ENCODE measurements at regions not wholly inside any gene's neighbourhood (a gene's known extent, or its start where the extent isn't known, plus 50 kb on each side); places are given as distances from the start of the nearest gene placed in this dataset.
"Not testable (repeated sequence)": the region's sequence is repeated elsewhere in the genome, so short reads cannot be mapped to it uniquely, and the experiment has no call there.

DNA sequence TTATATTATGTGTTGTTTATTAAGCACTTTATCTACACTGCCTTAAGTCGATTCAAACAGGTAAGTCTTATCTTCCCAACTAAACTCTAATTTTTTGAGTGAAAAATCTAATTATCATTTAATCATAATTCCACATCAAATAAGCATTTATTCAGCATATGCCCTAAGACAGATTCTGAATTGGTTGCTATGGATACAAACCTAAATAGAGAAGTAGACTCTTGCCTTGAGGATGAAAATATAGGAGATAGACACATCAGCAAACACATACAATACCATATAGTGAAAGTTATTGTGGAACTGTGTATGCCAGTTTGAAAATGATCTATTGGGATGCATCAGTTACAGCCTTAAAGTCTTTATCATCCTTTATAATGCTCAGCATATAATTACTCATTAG, 1679.9 kb downstream of the SLITRK1 start:
- DNase-seq (ENCODE audit: low read depth), result no peak

GRCh38 chr13:82196087-82196486, 1686.2 kb downstream of the SLITRK1 start:
- DNase-seq (ENCODE audit: low read depth), result no peak

- no peak for DNase-seq (ENCODE audit: low read depth)
Observed at GRCh38 chr13:82187227-82187626, 1695.0 kb downstream of the SLITRK1 start.

GRCh38 chr13:82176751-82177150, 1705.5 kb downstream of the SLITRK1 start:
- DNase-seq (ENCODE audit: low read depth), result no peak

- DNase-seq (ENCODE audit: low read depth), result no peak
Observed at GRCh38 chr13:82165396-82166174, 1716.7 kb downstream of the SLITRK1 start.

DNA sequence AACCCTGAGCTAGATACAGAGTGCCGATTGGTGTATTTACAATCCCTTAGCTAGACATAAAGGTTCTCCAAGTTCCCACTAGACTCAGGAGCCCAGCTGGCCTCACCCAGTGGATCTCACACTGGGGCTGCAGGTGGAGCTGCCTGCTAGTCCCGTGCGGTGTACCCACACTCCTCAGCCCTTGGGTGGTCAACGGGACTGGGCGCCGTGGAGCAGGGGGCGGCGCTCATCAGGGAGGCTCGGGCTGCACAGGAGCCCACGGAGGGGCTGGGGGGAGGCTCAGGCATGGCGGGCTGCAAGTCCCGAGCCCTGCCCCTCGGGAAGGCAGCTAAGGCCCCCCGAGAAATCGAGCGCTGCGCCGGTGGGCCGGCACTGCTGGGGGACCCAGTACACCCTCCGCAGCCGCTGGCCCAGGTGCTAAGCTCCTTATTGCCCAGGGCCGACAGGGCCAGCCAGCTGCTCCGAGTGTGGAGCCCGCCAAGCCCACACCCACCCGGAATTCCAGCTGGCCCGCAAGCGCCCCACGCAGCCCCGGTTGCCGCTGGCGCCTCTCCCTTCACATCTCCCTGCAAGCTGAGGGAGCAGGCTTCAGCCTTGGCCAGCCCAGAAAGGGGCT, 1717.4 kb downstream of the SLITRK1 start:
- DNase-seq (ENCODE audit: low read depth), result not testable (repeated sequence)

DNA sequence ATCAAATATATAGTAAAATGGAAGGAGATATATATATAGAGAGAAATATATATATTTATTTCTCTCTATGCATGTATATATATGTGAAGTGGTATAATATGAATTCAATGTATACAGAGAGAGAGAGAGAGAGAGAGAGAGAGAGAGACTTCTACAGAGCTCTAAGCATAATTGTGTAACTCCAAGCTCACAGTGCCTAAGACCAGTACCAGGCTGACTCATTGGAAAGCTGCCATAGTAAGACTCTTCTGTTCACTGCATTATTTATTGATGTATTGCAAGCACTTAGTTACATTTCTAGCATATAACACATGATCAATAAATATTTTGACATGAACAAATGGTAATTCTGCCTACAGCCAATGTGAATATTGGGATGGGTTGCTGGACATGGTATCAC, 1734.7 kb downstream of the SLITRK1 start:
- no peak for DNase-seq (ENCODE audit: low read depth)

DNA sequence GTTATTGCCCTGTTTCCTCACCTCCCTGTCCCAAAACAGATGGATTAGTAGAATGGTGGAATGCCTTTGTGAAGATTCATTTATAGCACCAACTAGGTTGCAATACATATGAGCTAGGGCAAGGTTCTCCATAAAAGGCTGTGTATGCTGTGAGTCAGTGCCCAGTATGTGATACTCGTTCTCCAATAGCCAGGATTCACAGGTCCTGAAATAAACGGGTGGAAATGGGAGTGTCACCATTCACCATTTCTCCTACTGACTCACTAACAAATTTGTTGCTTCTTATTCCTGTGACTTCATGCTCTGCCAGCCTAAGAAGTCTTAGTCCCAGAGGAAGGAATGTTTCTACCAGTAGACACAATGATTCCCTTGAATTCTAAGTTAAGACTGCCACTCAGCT, 1745.4 kb downstream of the SLITRK1 start:
- DNase-seq (ENCODE audit: low read depth), result no peak

DNA sequence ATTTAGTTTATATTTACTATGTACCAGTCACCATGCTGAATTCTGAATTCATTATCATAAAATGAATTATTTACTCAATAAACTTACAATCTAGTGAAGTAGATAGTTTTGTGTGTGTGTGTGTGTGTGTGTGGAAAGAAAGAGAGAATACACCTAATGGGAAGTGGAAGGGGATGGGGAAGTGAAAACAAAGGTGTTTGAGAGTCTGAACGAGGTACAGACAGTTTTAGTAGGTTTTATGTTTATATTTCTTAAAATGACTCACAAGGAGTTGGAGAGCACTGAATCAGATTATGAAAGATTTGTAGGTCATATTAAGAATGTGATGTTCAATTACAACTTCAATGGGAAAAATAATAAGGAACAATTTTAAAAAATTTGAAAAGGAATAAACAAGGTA, 1753.0 kb downstream of the SLITRK1 start:
- no peak for DNase-seq (ENCODE audit: low read depth)

GRCh38 chr13:82118589-82118988, 1763.7 kb downstream of the SLITRK1 start:
- DNase-seq (ENCODE audit: low read depth), result no peak

DNA sequence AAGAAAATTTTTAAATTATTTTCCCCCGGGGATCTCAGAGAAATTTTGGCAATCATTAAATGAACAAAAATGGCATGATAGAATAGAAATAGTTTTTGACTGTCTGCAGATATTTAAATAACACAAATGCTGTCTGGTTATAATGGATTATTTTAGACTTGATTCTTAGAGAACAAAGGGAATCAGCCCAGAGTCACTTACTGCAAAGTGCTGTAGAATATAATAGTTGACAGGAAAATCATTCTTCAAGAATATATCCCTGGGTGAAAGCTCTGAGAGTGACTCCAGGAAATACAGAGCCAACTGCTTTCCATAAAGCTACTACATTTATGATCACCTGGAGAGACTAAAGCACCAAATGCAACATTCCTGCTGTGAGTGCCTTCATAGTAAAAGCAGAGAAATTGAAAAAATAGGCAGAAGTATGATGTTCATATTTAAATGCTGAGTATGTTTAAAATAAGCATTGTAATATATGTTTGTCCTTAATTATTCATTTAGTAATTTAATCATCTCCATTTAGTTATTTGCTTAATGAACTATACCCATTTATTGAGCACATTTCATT, 1765.8 kb downstream of the SLITRK1 start:
- DNase-seq (ENCODE audit: low read depth), result no peak

DNA sequence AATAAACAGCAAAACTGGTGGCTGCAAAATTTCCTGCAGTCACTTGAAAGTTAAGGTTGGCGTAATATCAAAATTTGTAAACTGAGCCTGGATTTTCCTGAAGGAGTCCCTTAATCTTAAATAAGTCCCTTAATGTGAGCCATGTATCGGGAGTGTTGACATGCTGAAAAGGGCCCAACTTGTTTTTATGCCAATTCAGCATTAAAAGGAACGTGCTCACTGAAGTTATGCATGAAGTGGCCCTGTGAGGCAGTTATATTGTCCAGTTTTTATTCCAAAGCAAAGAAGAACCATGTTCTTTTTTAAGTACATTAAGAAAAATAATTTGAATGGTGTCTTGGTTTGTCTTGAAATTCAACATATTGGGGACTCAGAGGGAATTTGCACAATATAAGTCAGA, 1766.9 kb downstream of the SLITRK1 start:
- no peak for DNase-seq (ENCODE audit: low read depth)

DNA sequence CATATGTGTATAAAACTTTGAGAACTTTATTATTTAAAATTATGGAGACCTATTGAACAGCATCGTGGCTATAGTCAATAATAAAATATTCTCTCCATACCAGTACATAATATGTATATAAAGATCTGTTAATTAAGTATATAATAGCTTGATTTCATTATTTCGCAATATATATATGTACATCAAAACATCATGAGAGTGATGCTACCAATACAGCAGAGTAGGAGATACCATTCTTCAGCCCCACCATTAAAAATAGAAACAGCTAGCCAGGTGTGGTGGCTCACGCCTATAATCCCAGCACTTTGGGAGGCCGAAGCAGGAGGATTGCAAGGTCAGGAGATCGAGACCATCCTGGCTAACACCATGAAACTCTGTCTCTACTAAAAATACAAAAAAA, 1755.3 kb upstream of the SPRY2 start:
- DNase-seq (ENCODE audit: low read depth), result no peak

GRCh38 chr13:82092312-82092711, 1751.4 kb upstream of the SPRY2 start:
- DNase-seq (ENCODE audit: low read depth), result no peak

DNA sequence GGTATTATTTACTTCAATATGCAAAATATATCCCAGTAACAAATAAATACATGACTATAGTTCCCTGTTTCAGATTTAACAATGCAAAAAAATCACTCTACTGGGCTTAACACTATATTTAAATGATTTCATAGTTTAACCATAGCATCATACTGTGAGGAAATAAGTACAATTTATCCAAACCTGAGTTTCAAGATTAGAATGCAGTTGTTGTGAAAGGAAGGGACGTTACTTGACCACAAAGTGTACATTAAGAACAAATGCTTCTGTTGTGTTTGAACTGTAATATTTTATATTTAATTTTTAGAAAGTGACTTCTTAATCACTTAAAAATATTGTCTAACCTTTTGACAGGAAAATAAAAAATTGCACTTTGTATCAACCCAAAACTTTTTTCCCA, 1747.9 kb upstream of the SPRY2 start:
- DNase-seq (ENCODE audit: low read depth), result peak; percentile 19

GRCh38 chr13:82076496-82076895, 1735.6 kb upstream of the SPRY2 start:
- DNase-seq (ENCODE audit: low read depth), result no peak

DNA sequence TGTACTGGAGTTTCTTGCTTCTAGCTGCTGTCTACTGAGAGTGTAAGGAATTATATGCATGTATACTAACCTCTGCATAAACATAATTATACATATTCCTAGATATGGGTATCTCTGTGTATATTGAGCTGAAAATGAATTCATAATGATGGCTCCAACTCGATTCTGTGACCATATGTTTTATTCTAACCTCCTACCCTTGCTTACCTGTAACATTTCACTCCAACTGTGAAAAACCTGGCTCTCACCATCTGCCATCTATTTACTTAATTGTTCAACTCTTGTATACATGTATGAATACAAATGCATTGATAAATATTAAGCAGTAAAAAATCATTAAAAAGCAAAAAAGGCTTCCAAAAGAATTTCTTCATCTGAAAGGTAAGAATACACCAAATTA, 1729.5 kb upstream of the SPRY2 start:
- no peak for DNase-seq (ENCODE audit: low read depth)

GRCh38 chr13:82062772-82063171, 1721.8 kb upstream of the SPRY2 start:
- no peak for DNase-seq (ENCODE audit: low read depth)

DNA sequence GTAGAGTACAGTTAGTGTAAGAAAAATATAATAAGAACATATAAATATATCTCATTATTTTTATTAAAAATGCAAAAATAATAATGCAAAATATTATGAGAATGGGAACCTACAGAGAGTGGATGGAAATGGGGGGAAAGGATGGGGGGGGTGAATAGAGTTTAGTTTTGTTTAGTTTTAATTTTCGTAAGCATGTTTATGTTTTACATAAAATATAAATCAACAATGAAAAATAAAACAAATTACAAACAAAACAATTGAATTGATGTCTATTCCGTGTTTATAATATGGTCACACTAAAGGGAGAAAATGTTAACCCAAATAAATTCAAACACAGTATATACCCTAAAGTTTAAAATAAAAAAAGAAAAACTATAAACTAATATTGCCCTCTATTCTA, 1717.4 kb upstream of the SPRY2 start:
- DNase-seq (ENCODE audit: low read depth), result no peak

DNA sequence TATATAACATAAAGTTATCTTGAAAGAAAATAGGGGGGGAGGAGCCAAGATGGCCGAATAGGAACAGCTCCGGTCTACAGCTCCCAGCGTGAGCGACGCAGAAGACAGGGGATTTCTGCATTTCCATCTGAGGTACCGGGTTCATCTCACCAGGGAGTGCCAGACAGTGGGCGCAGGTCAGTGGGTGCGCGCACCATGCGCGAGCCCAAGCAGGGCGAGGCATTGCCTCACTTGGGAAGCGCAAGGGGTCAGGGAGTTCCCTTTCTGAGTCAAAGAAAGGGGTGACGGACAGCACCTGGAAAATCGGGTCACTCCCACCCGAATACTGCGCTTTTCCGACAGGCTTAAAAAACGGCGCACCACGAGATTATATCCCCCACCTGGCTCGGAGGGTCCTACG, 1704.4 kb upstream of the SPRY2 start:
- not testable (repeated sequence) for DNase-seq (ENCODE audit: low read depth)

DNA sequence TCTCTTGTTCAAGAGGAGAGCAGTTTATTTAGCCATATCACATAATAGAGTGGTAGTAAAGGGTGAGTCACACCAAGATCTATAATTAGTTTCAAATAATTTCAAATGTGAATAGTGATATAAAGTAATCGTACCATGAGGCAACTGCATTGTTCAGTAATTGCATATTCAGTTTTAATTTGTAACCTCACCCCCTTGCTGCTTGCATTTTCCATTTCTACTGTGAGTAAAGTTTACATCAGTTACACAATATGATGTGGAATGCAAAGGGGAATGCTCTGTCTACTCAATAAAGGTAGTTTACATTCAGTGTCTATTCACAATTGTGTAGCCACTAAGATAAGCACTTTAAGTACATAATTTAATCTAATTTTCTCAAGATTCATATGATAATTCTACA, 1695.7 kb upstream of the SPRY2 start:
- no peak for DNase-seq (ENCODE audit: low read depth)

GRCh38 chr13:82011355-82011754, 1670.4 kb upstream of the SPRY2 start:
- DNase-seq (ENCODE audit: low read depth), result no peak

GRCh38 chr13:82010780-82011179, 1669.9 kb upstream of the SPRY2 start:
- DNase-seq (ENCODE audit: low read depth), result no peak

DNA sequence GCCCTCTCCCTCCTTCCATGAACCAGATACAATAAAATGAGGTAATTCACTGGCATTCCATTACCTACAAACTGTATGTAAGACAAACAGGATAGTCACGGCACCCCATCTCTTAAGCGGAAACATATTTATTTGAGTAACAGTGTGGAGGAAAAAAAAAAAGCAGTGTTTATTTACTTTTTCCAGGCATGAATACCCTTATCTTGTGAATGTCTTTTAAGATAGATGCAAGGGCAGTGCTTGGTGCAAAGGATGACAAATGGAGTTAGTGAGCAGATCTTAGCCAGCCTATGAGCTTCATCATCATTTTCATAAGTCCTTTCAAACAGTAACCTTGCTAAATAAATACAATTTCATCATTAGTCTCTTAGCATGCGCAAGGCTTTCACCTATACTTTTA, 1661.8 kb upstream of the SPRY2 start:
- no peak for DNase-seq (ENCODE audit: low read depth)

All from fibroblast of gingiva (primary cell).